Spinal cord (tissue), 9 donors: ENCODE measurements at regions not wholly inside any gene's neighbourhood (a gene's known extent, or its start where the extent isn't known, plus 50 kb on each side); places are given as distances from the start of the nearest gene placed in this dataset.
"Not testable (repeated sequence)": the region's sequence is repeated elsewhere in the genome, so short reads cannot be mapped to it uniquely, and the experiment has no call there.

Experiments used
- DNase-seq, 6 donors: peaks; one replicate each; pipeline versions ENCODE4 v3.0.0 to v3.0.0-alpha.2; 2013 to 2015; ENCODE audit warnings: low spot score in 6 of 6, low read depth in 4 of 6
- H3K27ac ChIP-seq: one replicate; pipeline ENCODE4 v1.5.1; 2013; ENCODE audit warnings: low read depth, low read length, control low read depth
- H3K27me3 ChIP-seq: one replicate; pipeline ENCODE4 v1.6.1; 2013; ENCODE audit warnings: low read length; ENCODE audit not compliant: control insufficient read depth, insufficient read depth
- H3K36me3 ChIP-seq: one replicate; pipeline ENCODE4 v1.6.1; 2013; ENCODE audit warnings: low read length; ENCODE audit not compliant: control insufficient read depth, insufficient read depth
- H3K4me1 ChIP-seq: one replicate; pipeline ENCODE4 v1.6.1; 2013; ENCODE audit warnings: low read length; ENCODE audit not compliant: control insufficient read depth, insufficient read depth
- H3K4me3 ChIP-seq: one replicate; pipeline ENCODE4 v1.5.1; 2013; ENCODE audit warnings: low read depth, low read length, control low read depth
- H3K9me3 ChIP-seq: one replicate; pipeline ENCODE4 v1.6.1; 2013; ENCODE audit warnings: low read length; ENCODE audit not compliant: control insufficient read depth, insufficient read depth
- WGBS: methylation state at CpG from one replicate; pipeline ENCODE4 v1.1.5; 2013; ENCODE audit warnings: missing lambda C conversion rate; ENCODE audit not compliant: insufficient coverage; 5-methylcytosine and 5-hydroxymethylcytosine counted together
- donor health status: healthy.

- Histone ChIP-seq H3K27me3 (no peaks in the 10 kb centered on the region), H3K4me3 (no peak overlapping the region), H3K4me1 (peaks cover 8% of the 10 kb centered on the region), H3K27ac (no peak overlapping the region), H3K36me3 (no peaks in the 10 kb centered on the region), H3K9me3 (no peaks in the 10 kb centered on the region)
- 89% methylated on average over 11 of the region's 13 CpGs for WGBS
- DNase-seq = no peak
These were observed 66.7 kb upstream of the TOP1 start for GRCh38 chr20:40961686-40962640.

- Histone ChIP-seq H3K4me3 (no peak overlapping the region), H3K27me3 (no peaks in the 10 kb centered on the region), H3K9me3 (no peaks in the 10 kb centered on the region), H3K27ac (no peak overlapping the region), H3K36me3 (no peaks in the 10 kb centered on the region), H3K4me1 (peaks cover 8% of the 10 kb centered on the region)
- WGBS = 26% methylated on average over 21 of the region's 21 CpGs
- DNase-seq = peak in 5 of 6 donors; percentile 41 to 91 (median 54)
These were observed 65.7 kb upstream of the TOP1 start for GRCh38 chr20:40962733-40963504.

GRCh38 chr20:40963505-40963845 lies 65.1 kb upstream of the TOP1 start:
- no peak for DNase-seq
- H3K4me3 ChIP-seq = no peak overlapping the region
- no peaks in the 10 kb centered on the region for H3K27me3 ChIP-seq
- H3K9me3 ChIP-seq = no peaks in the 10 kb centered on the region
- H3K36me3 ChIP-seq = no peaks in the 10 kb centered on the region
- H3K4me1 ChIP-seq = peaks cover 8% of the 10 kb centered on the region
- H3K27ac ChIP-seq = no peak overlapping the region
- WGBS = 100% methylated on average over 1 of the region's 7 CpGs

- Histone ChIP-seq H3K27ac (no peak overlapping the region), H3K4me1 (peaks cover 9% of the 10 kb centered on the region), H3K4me3 (no peak overlapping the region), H3K27me3 (no peaks in the 10 kb centered on the region), H3K36me3 (no peaks in the 10 kb centered on the region), H3K9me3 (no peaks in the 10 kb centered on the region)
- DNase-seq = no peak
- 96% methylated on average over 3 of the region's 4 CpGs for WGBS
These were observed 63.0 kb upstream of the TOP1 start for GRCh38 chr20:40965671-40966070.

- no peak overlapping the region for H3K4me3 ChIP-seq
- WGBS = 72% methylated on average over 2 of the region's 2 CpGs
These were observed 62.5 kb upstream of the TOP1 start for GRCh38 chr20:40966103-40966502.

GRCh38 chr20:40966516-40967185 lies 62.0 kb upstream of the TOP1 start:
- no peak overlapping the region for H3K27ac ChIP-seq
- H3K27me3 ChIP-seq = no peaks in the 10 kb centered on the region
- no peaks in the 10 kb centered on the region for H3K36me3 ChIP-seq
- H3K4me3 ChIP-seq = no peak overlapping the region
- no peak for DNase-seq
- no peaks in the 10 kb centered on the region for H3K9me3 ChIP-seq
- WGBS = 96% methylated on average over 8 of the region's 9 CpGs
- H3K4me1 ChIP-seq = peaks cover 9% of the 10 kb centered on the region

More at GRCh38 chr20:40966103-40966502, 62.5 kb upstream of the TOP1 start:
- Histone ChIP-seq H3K36me3 (no peaks in the 10 kb centered on the region), H3K27ac (no peak overlapping the region), H3K9me3 (no peaks in the 10 kb centered on the region), H3K4me1 (peaks cover 9% of the 10 kb centered on the region), H3K27me3 (no peaks in the 10 kb centered on the region)
- no peak for DNase-seq

GRCh38 chr20:40967700-40968099 lies 60.9 kb upstream of the TOP1 start:
- 80% methylated on average over 1 of the region's 4 CpGs for WGBS
- Histone ChIP-seq H3K4me1 (peaks cover 8% of the 10 kb centered on the region), H3K27me3 (no peaks in the 10 kb centered on the region), H3K36me3 (no peaks in the 10 kb centered on the region), H3K9me3 (no peaks in the 10 kb centered on the region), H3K27ac (no peak overlapping the region), H3K4me3 (no peak overlapping the region)
- DNase-seq = no peak

- WGBS = 2% methylated on average over 10 of the region's 28 CpGs
- DNase-seq = peak in 5 of 6 donors; percentile 64 to 93 (median 71)
- H3K4me1 ChIP-seq, H3K36me3 ChIP-seq, H3K27ac ChIP-seq, H3K9me3 ChIP-seq, H3K27me3 ChIP-seq: not testable (repeated sequence)
- H3K4me3 ChIP-seq = peak overlapping the region; percentile 35
These were observed 59.6 kb upstream of the TOP1 start for GRCh38 chr20:40968816-40969562.

GRCh38 chr20:40970218-40970617 lies 58.4 kb upstream of the TOP1 start:
- Histone ChIP-seq H3K4me3 (no peak overlapping the region), H3K27ac (no peak overlapping the region), H3K36me3 (no peaks in the 10 kb centered on the region), H3K9me3 (no peaks in the 10 kb centered on the region), H3K4me1 (peaks cover 5% of the 10 kb centered on the region), H3K27me3 (no peaks in the 10 kb centered on the region)
- no peak for DNase-seq
- 92% methylated on average over 4 of the region's 6 CpGs for WGBS
